ENCODE measurements at regions not wholly inside any gene's neighbourhood (a gene's known extent, or its start where the extent isn't known, plus 50 kb on each side); places are given as distances from the start of the nearest gene placed in this dataset.

DNA sequence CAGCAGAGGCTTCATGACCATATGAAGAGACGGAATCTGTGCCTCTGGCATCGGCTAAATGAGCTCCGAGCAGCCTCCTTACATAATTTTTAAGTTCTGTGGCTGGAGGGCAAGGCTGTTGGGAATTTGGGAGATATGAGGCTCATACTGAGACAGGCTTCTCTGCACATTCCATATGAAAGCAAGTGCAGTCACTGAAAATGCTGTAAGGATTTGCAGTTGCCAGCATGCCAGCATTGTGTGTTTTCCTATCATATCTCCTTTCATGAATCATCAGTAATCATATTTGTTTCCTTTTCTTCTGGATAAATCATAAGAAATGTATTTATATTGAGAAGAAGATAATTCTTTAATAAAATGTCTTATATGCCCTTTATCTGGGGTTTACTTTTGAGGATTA lies 775.4 kb downstream of the SEMA5A start:
- Histone ChIP-seq H3K4me2 (ENCODE audit: low read depth, low read length, poor library complexity, severe bottlenecking) (no peak overlapping the region), H3K9me3 (ENCODE audit: insufficient read depth, low read length) (no peaks in the 10 kb centered on the region), H4K20me1 (ENCODE audit: low read depth, low read length) (no peaks in the 10 kb centered on the region), H3F3A (ENCODE audit: insufficient read depth) (no peaks in the 10 kb centered on the region), H2AFZ (ENCODE audit: low read depth, low read length, severe bottlenecking) (no peak overlapping the region), H3K36me3 (ENCODE audit: low read length) (no peaks in the 10 kb centered on the region), H3K27me3 (ENCODE audit: low read length) (no peaks in the 10 kb centered on the region), H3K4me3 (ENCODE audit: insufficient read depth, low read length, poor library complexity, severe bottlenecking) (no peak overlapping the region), H3K9ac (ENCODE audit: low read length) (no peak overlapping the region), H3K79me2 (ENCODE audit: insufficient read depth, low read length) (no peaks in the 10 kb centered on the region), H3K27ac (ENCODE audit: low read depth, low read length) (no peak overlapping the region), H3K9me2 (replicated peaks; ENCODE audit: insufficient read depth, low read length) (no peaks in the 10 kb centered on the region)
- TF ChIP-seq, protein P1, sequence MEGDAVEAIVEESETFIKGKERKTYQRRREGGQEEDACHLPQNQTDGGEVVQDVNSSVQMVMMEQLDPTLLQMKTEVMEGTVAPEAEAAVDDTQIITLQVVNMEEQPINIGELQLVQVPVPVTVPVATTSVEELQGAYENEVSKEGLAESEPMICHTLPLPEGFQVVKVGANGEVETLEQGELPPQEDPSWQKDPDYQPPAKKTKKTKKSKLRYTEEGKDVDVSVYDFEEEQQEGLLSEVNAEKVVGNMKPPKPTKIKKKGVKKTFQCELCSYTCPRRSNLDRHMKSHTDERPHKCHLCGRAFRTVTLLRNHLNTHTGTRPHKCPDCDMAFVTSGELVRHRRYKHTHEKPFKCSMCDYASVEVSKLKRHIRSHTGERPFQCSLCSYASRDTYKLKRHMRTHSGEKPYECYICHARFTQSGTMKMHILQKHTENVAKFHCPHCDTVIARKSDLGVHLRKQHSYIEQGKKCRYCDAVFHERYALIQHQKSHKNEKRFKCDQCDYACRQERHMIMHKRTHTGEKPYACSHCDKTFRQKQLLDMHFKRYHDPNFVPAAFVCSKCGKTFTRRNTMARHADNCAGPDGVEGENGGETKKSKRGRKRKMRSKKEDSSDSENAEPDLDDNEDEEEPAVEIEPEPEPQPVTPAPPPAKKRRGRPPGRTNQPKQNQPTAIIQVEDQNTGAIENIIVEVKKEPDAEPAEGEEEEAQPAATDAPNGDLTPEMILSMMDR (IDR thresholded peaks at IDR 0.05; ENCODE audit: insufficient read depth, low read length, poor library complexity, severe bottlenecking): no peak
- no peak for TF ChIP-seq EZH2phosphoT487 (conservative IDR thresholded peaks at IDR 0.05; ENCODE audit: low read length)

DNA sequence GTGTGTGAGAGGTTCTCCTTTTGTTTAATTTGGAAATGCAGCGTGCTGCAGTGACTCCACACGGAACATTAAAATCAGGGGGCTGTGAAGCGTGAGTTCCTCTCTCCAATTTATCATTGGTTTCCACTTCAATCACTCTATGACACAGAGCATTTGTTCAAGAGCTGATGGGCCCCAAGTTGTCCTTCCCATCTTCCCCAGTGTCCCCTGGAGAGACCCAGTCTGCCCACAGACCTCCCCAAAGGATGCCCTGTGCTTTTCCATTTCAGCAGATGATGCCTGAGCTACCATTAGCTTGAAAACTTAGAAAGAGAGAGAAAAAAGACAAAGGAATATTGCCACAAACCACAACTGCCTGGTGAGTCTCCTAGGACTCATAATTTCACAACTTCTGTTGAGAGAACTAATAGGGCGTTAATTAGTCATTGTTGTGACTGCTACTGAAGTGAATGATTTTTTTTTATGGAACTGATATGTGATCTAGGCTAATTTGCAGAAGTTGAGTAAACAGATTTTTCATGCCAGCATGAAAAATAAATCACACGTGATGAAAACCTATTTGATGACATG lies 772.7 kb downstream of the SEMA5A start:
- no peaks in the 10 kb centered on the region for H3K27me3 ChIP-seq (ENCODE audit: low read length)
- no peaks in the 10 kb centered on the region for H4K20me1 ChIP-seq (ENCODE audit: low read depth, low read length)
- H3K4me3 ChIP-seq (ENCODE audit: insufficient read depth, low read length, poor library complexity, severe bottlenecking): no peak overlapping the region
- H3K9ac ChIP-seq (ENCODE audit: low read length): no peak overlapping the region
- H2AFZ ChIP-seq (ENCODE audit: low read depth, low read length, severe bottlenecking): no peak overlapping the region
- TF ChIP-seq, protein P1 (IDR thresholded peaks at IDR 0.05; ENCODE audit: insufficient read depth, low read length, poor library complexity, severe bottlenecking): no peak
- TF ChIP-seq EZH2phosphoT487 (conservative IDR thresholded peaks at IDR 0.05; ENCODE audit: low read length): no peak
- H3K4me2 ChIP-seq (ENCODE audit: low read depth, low read length, poor library complexity, severe bottlenecking): no peak overlapping the region
- H3K9me3 ChIP-seq (ENCODE audit: insufficient read depth, low read length): no peaks in the 10 kb centered on the region
- H3K79me2 ChIP-seq (ENCODE audit: insufficient read depth, low read length): no peaks in the 10 kb centered on the region
- H3K27ac ChIP-seq (ENCODE audit: low read depth, low read length): no peak overlapping the region
- H3F3A ChIP-seq (ENCODE audit: insufficient read depth): no peaks in the 10 kb centered on the region
- no peaks in the 10 kb centered on the region for H3K36me3 ChIP-seq (ENCODE audit: low read length)
- no peaks in the 10 kb centered on the region for H3K9me2 ChIP-seq (replicated peaks; ENCODE audit: insufficient read depth, low read length)

DNA sequence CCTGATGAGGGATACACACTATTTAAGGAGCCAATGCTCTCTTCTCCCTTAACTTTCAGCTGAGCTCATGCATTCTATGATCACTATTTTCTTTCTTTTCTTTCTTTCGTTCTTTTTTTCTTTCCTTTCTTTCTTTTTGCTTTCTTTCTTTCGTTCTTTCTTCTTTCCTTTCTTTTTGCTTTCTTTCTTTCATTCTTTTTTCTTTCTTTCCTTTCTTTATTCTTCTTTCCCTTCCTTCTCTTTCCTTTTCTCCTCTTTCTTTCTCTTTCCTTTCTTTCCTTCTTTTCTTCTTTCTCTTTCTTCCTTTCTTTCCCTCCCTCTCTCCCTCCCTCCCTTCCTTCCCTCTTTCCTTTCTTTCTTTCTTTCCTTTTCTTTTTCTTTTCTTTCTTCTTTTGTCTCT lies 761.2 kb downstream of the SEMA5A start:
- H3K27ac ChIP-seq (ENCODE audit: low read depth, low read length): no peak overlapping the region
- no peaks in the 10 kb centered on the region for H3K27me3 ChIP-seq (ENCODE audit: low read length)
- no peak overlapping the region for H3K4me3 ChIP-seq (ENCODE audit: insufficient read depth, low read length, poor library complexity, severe bottlenecking)
- H3F3A ChIP-seq (ENCODE audit: insufficient read depth): no peaks in the 10 kb centered on the region
- no peaks in the 10 kb centered on the region for H3K79me2 ChIP-seq (ENCODE audit: insufficient read depth, low read length)
- no peak overlapping the region for H3K9ac ChIP-seq (ENCODE audit: low read length)
- H3K36me3 ChIP-seq (ENCODE audit: low read length): no peaks in the 10 kb centered on the region
- no peaks in the 10 kb centered on the region for H3K9me2 ChIP-seq (replicated peaks; ENCODE audit: insufficient read depth, low read length)
- no peaks in the 10 kb centered on the region for H3K9me3 ChIP-seq (ENCODE audit: insufficient read depth, low read length)
- no peak overlapping the region for H3K4me2 ChIP-seq (ENCODE audit: low read depth, low read length, poor library complexity, severe bottlenecking)
- H4K20me1 ChIP-seq (ENCODE audit: low read depth, low read length): no peaks in the 10 kb centered on the region
- H2AFZ ChIP-seq (ENCODE audit: low read depth, low read length, severe bottlenecking): no peak overlapping the region
- TF ChIP-seq, protein P1 (IDR thresholded peaks at IDR 0.05; ENCODE audit: insufficient read depth, low read length, poor library complexity, severe bottlenecking): no peak
- no peak for TF ChIP-seq EZH2phosphoT487 (conservative IDR thresholded peaks at IDR 0.05; ENCODE audit: low read length)
